ENCODE measurements at regions not wholly inside any gene's neighbourhood (a gene's known extent, or its start where the extent isn't known, plus 50 kb on each side); places are given as distances from the start of the nearest gene placed in this dataset.

- TF ChIP-seq CTCF (conservative IDR thresholded peaks at IDR 0.05; ENCODE audit: low read length) (no peak), EZH2phosphoT487 (IDR thresholded peaks at IDR 0.05; ENCODE audit: borderline replicate concordance) (no peak)
Measured at GRCh38 chr7:46687203-46687602, 766.1 kb upstream of the IGFBP3 start.
